HEK293T (cell line): ENCODE measurements at regions not wholly inside any gene's neighbourhood (a gene's known extent, or its start where the extent isn't known, plus 50 kb on each side); places are given as distances from the start of the nearest gene placed in this dataset.

ENCODE experiments used
- ARNT ChIP-seq: fragments of 450-650 bp; IDR thresholded peaks from 2 replicates; pipeline ENCODE4 v1.6.1; 2017; ENCODE audit warnings: mild to moderate bottlenecking
- BHLHE40 ChIP-seq: fragments of 450-650 bp; IDR thresholded peaks from 2 replicates; pipeline ENCODE4 v1.6.1; 2016; ENCODE audit warnings: mild to moderate bottlenecking, moderate library complexity, borderline replicate concordance
- ELF4 ChIP-seq: fragments of 450-650 bp; IDR thresholded peaks from 2 replicates; pipeline ENCODE4 v1.6.1; 2017; ENCODE audit warnings: antibody characterized with exemption
- FOXA1 ChIP-seq: fragments of 450-650 bp; IDR thresholded peaks from 2 replicates; pipeline ENCODE4 v1.6.1; 2016; ENCODE audit warnings: mild to moderate bottlenecking
- PKNOX1 ChIP-seq: fragments of 450-650 bp; IDR thresholded peaks from 2 replicates; pipeline ENCODE4 v1.6.1; 2016
- SP1 ChIP-seq: fragments of 450-650 bp; IDR thresholded peaks from 2 replicates; pipeline ENCODE4 v1.6.1; 2017
- SUZ12 ChIP-seq: fragments of 450-650 bp; IDR thresholded peaks from 2 replicates; pipeline ENCODE4 v1.6.1; 2016; ENCODE audit warnings: mild to moderate bottlenecking
- TARDBP ChIP-seq: fragments of 450-650 bp; IDR thresholded peaks from 2 replicates; pipeline ENCODE4 v1.6.1; 2016
- ZNF384 ChIP-seq: fragments of 450-650 bp; IDR thresholded peaks from 2 replicates; pipeline ENCODE4 v1.6.1; 2016

DNA sequence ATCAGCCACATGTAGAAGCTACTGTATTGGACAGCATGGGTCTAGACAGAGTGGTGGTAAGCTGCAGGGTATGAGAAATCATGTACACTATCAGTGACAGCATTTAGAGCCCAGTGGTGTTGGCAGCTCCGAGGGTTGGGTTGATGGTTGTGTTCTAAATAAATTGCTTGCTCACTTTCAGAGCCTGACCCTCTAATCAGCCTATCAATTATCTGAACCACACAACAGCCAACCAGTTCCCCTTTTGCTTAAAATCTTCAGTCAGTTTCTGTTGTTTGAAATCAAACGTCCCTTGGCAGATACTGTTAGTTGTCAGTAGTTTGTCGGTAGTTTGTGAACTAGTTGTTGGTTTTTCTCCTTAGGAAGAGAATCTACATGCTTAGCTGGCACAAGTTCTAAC, 99.8 kb upstream of the RAI2 start:
- TF ChIP-seq SP1: no peak
- no peak for TF ChIP-seq BHLHE40
- no peak for TF ChIP-seq SUZ12
- no peak for TF ChIP-seq ARNT
- TF ChIP-seq ELF4: no peak
- TF ChIP-seq FOXA1: no peak
- no peak for TF ChIP-seq TARDBP
- no peak for TF ChIP-seq ZNF384
- TF ChIP-seq PKNOX1: no peak
